ENCODE measurements at regions not wholly inside any gene's neighbourhood (a gene's known extent, or its start where the extent isn't known, plus 50 kb on each side); places are given as distances from the start of the nearest gene placed in this dataset.

DNA sequence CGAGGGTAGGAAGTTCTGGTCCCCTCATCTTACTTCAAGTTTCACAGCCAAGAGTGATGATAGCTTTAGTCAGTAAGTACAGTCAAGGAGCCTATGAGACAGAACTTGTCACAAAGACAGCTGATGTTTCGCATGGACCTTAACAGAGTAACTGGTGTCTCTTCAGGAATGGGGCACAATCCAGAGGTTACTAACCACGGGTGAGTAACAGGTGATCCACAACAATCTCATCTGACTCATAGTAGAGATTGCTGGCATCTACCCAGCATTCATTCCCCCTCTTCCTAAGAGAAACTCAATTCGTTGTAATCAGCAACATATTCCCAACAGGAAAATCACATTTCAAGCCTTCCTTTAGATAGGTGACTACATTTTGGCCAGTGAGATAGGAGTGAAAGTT is 126.7 kb downstream of the SNX18 start:
- TF ChIP-seq, protein P1, sequence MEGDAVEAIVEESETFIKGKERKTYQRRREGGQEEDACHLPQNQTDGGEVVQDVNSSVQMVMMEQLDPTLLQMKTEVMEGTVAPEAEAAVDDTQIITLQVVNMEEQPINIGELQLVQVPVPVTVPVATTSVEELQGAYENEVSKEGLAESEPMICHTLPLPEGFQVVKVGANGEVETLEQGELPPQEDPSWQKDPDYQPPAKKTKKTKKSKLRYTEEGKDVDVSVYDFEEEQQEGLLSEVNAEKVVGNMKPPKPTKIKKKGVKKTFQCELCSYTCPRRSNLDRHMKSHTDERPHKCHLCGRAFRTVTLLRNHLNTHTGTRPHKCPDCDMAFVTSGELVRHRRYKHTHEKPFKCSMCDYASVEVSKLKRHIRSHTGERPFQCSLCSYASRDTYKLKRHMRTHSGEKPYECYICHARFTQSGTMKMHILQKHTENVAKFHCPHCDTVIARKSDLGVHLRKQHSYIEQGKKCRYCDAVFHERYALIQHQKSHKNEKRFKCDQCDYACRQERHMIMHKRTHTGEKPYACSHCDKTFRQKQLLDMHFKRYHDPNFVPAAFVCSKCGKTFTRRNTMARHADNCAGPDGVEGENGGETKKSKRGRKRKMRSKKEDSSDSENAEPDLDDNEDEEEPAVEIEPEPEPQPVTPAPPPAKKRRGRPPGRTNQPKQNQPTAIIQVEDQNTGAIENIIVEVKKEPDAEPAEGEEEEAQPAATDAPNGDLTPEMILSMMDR (IDR thresholded peaks at IDR 0.05; ENCODE audit: low read depth, low read length) = no peak
- no peak overlapping the region for H3K4me3 ChIP-seq
- no peak overlapping the region for H3K27ac ChIP-seq
- H3K27me3 ChIP-seq = no peaks in the 10 kb centered on the region
- DNase-seq (ENCODE audit: low read depth in 1 of 2, low spot score in 1 of 2) = peak in 1 of 2 donors; percentile 63
- no peaks in the 10 kb centered on the region for H3K9me3 ChIP-seq (ENCODE audit: low read depth)
- peaks cover 14% of the 10 kb centered on the region for H3K4me1 ChIP-seq (ENCODE audit: low read depth)
- no peaks in the 10 kb centered on the region for H3K36me3 ChIP-seq

DNA sequence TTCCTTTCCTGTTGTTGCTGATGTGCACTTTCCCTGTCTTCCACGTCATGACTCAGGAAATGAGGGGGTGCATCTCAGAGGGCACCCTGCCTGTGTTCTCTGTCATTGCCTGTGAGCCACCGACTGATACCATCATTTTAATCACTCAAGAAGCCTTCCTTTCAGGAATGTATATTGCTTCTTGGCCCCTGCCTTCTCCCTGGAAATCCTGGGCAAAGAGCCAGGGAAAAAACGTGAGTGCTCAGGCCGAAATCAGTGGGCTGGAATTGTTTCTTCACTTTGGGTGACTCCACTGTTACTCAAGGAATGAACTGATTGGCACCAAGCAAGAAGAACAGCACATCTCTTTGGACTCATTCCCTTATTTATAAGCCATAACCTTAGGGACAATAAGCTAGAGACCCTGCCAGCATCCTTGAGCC is 126.1 kb downstream of the SNX18 start:
- DNase-seq (ENCODE audit: low read depth in 1 of 2, low spot score in 1 of 2) = peak in 1 of 2 donors; percentile 88
- H3K4me1 ChIP-seq (ENCODE audit: low read depth) = peaks cover 14% of the 10 kb centered on the region

DNA sequence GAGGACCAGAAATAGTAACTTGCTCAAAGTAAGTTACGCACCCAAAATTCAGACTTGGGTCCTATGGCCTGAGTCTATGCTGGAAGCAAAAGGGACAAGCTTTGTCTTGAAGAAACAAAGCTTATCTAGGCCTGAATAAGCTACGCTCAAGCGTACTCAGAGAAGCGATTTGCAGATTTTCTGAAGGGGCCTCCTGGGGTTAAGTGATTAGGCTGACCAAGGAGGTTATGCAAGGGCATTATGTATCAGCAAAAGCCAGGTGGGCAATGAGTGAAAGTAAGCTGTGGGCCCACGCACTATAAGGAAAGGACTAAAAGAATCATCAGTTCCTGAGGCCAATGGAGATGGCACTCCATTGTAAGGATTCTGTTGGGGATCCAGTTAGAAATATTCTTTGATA is 122.1 kb downstream of the SNX18 start:
- no peaks in the 10 kb centered on the region for H3K4me1 ChIP-seq (ENCODE audit: low read depth)
- no peak for DNase-seq (ENCODE audit: low read depth in 1 of 2, low spot score in 1 of 2)
- H3K4me3 ChIP-seq = no peak overlapping the region
- no peaks in the 10 kb centered on the region for H3K27me3 ChIP-seq
- H3K36me3 ChIP-seq = no peaks in the 10 kb centered on the region
- TF ChIP-seq, protein P1 (IDR thresholded peaks at IDR 0.05; ENCODE audit: low read depth, low read length) = no peak
- H3K27ac ChIP-seq = no peak overlapping the region
- no peaks in the 10 kb centered on the region for H3K9me3 ChIP-seq (ENCODE audit: low read depth)

More for the DNA sequence above, 126.1 kb downstream of the SNX18 start:
- Histone ChIP-seq H3K4me3 (no peak overlapping the region), H3K36me3 (no peaks in the 10 kb centered on the region), H3K27ac (no peak overlapping the region), H3K9me3 (ENCODE audit: low read depth) (no peaks in the 10 kb centered on the region), H3K27me3 (no peaks in the 10 kb centered on the region)
- TF ChIP-seq, protein P1 (IDR thresholded peaks at IDR 0.05; ENCODE audit: low read depth, low read length) = no peak

DNA sequence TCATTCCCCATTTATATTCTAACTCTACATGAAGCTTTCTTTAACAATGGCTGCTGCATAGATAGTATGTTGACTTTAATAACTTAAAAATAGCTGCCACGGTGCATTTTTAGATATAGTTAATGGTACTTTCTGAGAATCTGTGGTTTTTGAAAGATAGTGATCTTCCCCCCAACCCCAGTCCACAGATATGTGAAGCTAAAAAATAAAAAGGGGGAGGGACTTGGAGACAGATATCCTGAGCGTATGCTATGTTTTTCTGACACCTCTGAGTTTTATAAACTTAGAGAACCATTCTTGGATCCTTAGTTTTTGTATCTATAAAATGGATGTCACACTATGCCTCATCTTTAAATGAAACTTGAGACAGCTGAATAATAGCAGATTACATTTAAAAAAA is 120.5 kb downstream of the SNX18 start:
- DNase-seq (ENCODE audit: low read depth in 1 of 2, low spot score in 1 of 2) = no peak
- Histone ChIP-seq H3K27me3 (no peaks in the 10 kb centered on the region), H3K27ac (no peak overlapping the region), H3K4me3 (no peak overlapping the region), H3K36me3 (no peaks in the 10 kb centered on the region), H3K4me1 (ENCODE audit: low read depth) (no peaks in the 10 kb centered on the region), H3K9me3 (ENCODE audit: low read depth) (no peaks in the 10 kb centered on the region)
- TF ChIP-seq, protein P1 (IDR thresholded peaks at IDR 0.05; ENCODE audit: low read depth, low read length) = no peak

DNA sequence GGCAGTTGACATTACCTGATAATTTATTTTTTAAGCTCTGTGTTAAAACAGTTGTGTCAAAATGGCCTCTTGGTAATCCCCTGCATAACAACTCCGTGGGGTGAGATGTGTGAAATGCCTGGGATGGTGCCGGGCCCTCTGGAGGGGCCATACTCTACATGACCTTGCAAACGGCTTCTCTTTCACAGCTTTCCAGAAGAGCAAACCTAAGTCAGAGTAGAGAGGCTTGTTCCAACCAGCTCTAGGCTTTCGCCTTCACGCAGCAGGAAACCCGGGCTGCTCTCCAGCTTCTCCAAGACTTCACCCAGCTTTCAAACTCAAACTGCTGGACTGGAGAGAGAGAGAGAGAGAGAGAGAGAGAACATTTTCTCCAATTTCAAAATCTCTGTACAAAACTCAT is 120.1 kb downstream of the SNX18 start:
- Histone ChIP-seq H3K27ac (no peak overlapping the region), H3K36me3 (no peaks in the 10 kb centered on the region), H3K9me3 (ENCODE audit: low read depth) (no peaks in the 10 kb centered on the region), H3K27me3 (no peaks in the 10 kb centered on the region), H3K4me1 (ENCODE audit: low read depth) (no peaks in the 10 kb centered on the region), H3K4me3 (no peak overlapping the region)
- DNase-seq (ENCODE audit: low read depth in 1 of 2, low spot score in 1 of 2) = peak; percentile 34 to 85
- TF ChIP-seq, protein P1 (IDR thresholded peaks at IDR 0.05; ENCODE audit: low read depth, low read length) = no peak

DNA sequence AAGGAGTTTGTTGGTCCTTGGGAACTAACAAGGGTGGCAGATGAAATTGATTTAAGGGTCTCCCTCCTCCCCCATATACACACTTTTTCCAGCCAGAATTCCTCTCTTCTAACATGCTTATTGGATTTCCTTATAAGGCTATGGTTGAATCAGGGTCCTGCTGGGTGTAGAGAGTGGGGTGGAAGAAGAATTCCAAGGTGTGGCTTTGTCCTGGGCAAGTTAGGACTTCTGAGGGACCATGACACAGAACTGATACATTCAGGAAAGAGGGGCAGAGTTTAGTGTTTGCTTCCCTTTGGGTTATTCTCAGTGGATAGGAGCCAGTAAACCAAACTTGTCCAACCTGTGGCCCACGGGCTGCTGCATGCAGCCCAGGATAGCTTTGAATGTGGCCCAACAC is 116.5 kb downstream of the SNX18 start:
- no peak overlapping the region for H3K4me3 ChIP-seq
- TF ChIP-seq, protein P1 (IDR thresholded peaks at IDR 0.05; ENCODE audit: low read depth, low read length) = no peak
- no peaks in the 10 kb centered on the region for H3K27me3 ChIP-seq
- no peaks in the 10 kb centered on the region for H3K36me3 ChIP-seq
- DNase-seq (ENCODE audit: low read depth in 1 of 2, low spot score in 1 of 2) = no peak
- H3K4me1 ChIP-seq (ENCODE audit: low read depth) = no peaks in the 10 kb centered on the region
- no peaks in the 10 kb centered on the region for H3K9me3 ChIP-seq (ENCODE audit: low read depth)
- no peak overlapping the region for H3K27ac ChIP-seq

Data from cardiac muscle cell (in vitro differentiated cells and primary cell).